Keratinocyte (primary cell): ENCODE measurements at regions not wholly inside any gene's neighbourhood (a gene's known extent, or its start where the extent isn't known, plus 50 kb on each side); places are given as distances from the start of the nearest gene placed in this dataset.

ENCODE experiments used
- CTCF ChIP-seq, 3 experiments: IDR thresholded peaks in 1 of 3; conservative IDR thresholded peaks in 1 of 3; optimal IDR thresholded peaks in 1 of 3; 2 replicates in 2 of 3; 3 replicates in 1 of 3; pipeline versions ENCODE3 to v1.5.1; 2011; ENCODE audit warnings: low read length in 3 of 3, mild to moderate bottlenecking in 3 of 3, moderate library complexity in 2 of 3, control low read depth in 1 of 3, inconsistent platforms in 1 of 3; ENCODE audit not compliant: insufficient read depth in 2 of 3; ENCODE audit errors: extremely low read depth in 1 of 3
- EZH2 ChIP-seq: IDR thresholded peaks from one replicate; pipeline ENCODE4 v1.6.1; 2012; ENCODE audit warnings: inconsistent platforms, mild to moderate bottlenecking, low read length, moderate library complexity

GRCh38 chr1:4044967-4045366 lies 144.9 kb upstream of the C1orf174 start:
- no peak for TF ChIP-seq CTCF (optimal IDR thresholded peaks at IDR 0.05 in 1 of 3, IDR thresholded peaks at IDR 0.05 in 1 of 3, conservative IDR thresholded peaks at IDR 0.05 in 1 of 3; ENCODE audit: extremely low read depth in 1 of 3, insufficient read depth in 2 of 3, low read length in 3 of 3)
- no peak for TF ChIP-seq EZH2
